ENCODE measurements at regions not wholly inside any gene's neighbourhood (a gene's known extent, or its start where the extent isn't known, plus 50 kb on each side); places are given as distances from the start of the nearest gene placed in this dataset.

DNA sequence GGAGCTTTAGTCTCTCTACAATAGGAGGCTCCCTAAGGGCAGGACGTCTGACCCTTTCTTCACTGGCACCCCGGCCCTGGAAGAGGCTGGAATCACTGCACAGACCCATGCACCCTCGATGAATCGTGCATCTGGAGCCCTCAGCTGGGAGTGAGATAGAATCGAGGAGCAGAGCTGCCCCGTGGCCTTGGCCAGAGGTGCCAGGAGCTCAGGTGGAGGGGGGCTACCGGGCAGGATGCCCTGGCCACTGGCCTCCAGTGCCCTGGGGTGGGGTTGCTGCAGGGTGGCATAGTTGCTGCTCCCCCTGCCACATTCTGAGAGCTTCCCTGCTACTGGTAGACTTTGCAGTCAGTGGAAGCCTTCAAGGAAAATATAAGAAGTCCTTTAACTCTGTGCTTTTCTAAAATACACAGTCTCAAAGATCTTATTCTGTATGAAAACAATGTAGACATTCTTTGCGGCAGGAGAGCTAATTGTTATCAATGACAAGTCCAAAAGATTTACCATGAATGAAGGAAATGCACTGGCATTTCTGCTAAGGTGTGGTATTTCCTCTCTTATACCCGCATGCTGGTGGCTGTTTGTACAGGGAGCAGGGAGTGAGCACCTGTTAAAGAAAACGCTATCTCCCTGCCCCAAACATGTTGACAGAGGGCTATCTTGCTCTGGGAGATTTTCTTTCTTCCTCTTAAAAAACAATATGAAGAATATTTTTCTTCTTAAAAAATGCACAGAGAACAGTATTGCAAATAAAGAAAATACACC lies 122.8 kb downstream of the C6orf118 start:
- no peak overlapping the region for H3K4me3 ChIP-seq (ENCODE audit: low read depth, low read length)
- TF ChIP-seq, protein P1, sequence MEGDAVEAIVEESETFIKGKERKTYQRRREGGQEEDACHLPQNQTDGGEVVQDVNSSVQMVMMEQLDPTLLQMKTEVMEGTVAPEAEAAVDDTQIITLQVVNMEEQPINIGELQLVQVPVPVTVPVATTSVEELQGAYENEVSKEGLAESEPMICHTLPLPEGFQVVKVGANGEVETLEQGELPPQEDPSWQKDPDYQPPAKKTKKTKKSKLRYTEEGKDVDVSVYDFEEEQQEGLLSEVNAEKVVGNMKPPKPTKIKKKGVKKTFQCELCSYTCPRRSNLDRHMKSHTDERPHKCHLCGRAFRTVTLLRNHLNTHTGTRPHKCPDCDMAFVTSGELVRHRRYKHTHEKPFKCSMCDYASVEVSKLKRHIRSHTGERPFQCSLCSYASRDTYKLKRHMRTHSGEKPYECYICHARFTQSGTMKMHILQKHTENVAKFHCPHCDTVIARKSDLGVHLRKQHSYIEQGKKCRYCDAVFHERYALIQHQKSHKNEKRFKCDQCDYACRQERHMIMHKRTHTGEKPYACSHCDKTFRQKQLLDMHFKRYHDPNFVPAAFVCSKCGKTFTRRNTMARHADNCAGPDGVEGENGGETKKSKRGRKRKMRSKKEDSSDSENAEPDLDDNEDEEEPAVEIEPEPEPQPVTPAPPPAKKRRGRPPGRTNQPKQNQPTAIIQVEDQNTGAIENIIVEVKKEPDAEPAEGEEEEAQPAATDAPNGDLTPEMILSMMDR (IDR thresholded peaks at IDR 0.05; ENCODE audit: control insufficient read depth, extremely low read depth, insufficient read depth): no peak
- no peak for DNase-seq (ENCODE audit: low read depth)

GRCh38 chr6:165186041-165186440 lies 123.4 kb downstream of the C6orf118 start:
- DNase-seq (ENCODE audit: low read depth): no peak
- TF ChIP-seq, protein P1 (IDR thresholded peaks at IDR 0.05; ENCODE audit: control insufficient read depth, extremely low read depth, insufficient read depth): no peak
- no peak overlapping the region for H3K4me3 ChIP-seq (ENCODE audit: low read depth, low read length)

DNA sequence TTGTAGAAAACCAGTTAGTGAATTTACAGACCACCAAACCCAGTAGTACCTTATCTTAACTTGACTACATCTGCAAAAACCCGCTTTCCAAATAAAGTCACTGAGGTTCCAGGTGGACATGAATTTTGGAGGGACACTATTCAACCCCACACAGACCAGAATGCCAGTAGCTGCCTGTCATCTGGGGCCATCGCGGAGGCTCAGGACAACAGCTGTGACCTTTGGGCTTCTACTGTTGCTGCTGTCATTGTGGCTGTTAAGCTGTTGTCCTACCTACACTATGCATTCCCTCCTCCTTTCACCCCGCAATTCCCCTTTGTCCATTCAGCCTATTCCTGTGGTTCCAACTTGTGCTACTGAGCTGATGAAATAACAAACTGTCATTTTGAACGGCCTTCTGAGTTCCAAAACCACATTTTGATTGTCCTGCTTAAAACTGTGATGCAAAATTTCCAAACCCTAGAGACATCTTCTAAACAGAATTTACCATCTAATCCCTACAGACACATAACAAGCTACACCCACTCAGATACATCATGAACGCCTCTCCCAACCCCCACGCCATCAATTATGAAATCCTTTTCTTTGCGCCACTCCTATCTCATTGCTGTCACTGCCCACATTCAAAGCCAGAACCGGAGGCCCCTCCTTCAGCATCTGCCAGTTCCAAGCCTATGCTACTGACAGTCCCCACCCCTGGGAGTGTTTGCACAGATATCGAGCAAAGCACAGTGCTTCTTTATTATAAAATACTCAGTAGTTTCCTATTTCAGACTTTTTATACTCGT lies 125.0 kb downstream of the C6orf118 start:
- no peak for DNase-seq (ENCODE audit: low read depth)
- no peak overlapping the region for H3K4me3 ChIP-seq (ENCODE audit: low read depth, low read length)

GRCh38 chr6:165183496-165184140 lies 125.8 kb downstream of the C6orf118 start:
- TF ChIP-seq, protein P1 (IDR thresholded peaks at IDR 0.05; ENCODE audit: control insufficient read depth, extremely low read depth, insufficient read depth): no peak
- no peak overlapping the region for H3K4me3 ChIP-seq (ENCODE audit: low read depth, low read length)
- no peak for DNase-seq (ENCODE audit: low read depth)

More for the DNA sequence above, 125.0 kb downstream of the C6orf118 start:
- TF ChIP-seq, protein P1 (IDR thresholded peaks at IDR 0.05; ENCODE audit: control insufficient read depth, extremely low read depth, insufficient read depth): no peak

DNA sequence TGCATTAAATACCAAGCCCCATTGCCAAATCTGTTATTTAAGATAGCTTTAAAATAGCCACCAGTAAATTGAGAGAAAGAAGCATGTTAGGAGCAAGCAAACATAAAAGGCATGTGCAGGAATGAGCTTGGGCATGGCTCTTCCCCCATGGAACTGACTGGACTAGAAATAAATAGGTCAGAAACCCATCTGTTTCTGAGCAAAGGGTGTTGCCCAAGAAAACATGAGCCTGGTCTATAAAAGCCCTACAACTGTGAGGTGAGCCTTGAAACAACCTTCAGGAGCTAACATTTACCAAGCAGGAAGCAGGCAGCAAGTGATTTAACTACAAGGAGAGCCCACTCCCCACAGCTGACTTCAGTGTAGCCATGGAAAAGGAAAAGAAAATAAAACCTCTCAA lies 126.3 kb downstream of the C6orf118 start:
- TF ChIP-seq, protein P1 (IDR thresholded peaks at IDR 0.05; ENCODE audit: control insufficient read depth, extremely low read depth, insufficient read depth): no peak
- DNase-seq (ENCODE audit: low read depth): no peak
- H3K4me3 ChIP-seq (ENCODE audit: low read depth, low read length): no peak overlapping the region

- H3K4me3 ChIP-seq (ENCODE audit: low read depth, low read length): no peak overlapping the region
- DNase-seq (ENCODE audit: low read depth): no peak
- TF ChIP-seq, protein P1 (IDR thresholded peaks at IDR 0.05; ENCODE audit: control insufficient read depth, extremely low read depth, insufficient read depth): no peak
Measured at GRCh38 chr6:165181951-165182414, 127.4 kb downstream of the C6orf118 start.
